Keratinocyte (primary cell): ENCODE measurements at regions not wholly inside any gene's neighbourhood (a gene's known extent, or its start where the extent isn't known, plus 50 kb on each side); places are given as distances from the start of the nearest gene placed in this dataset.

ENCODE experiments used
- DNase-seq: peaks from one replicate; pipeline ENCODE4 v3.0.0-alpha.2; 2011; ENCODE audit warnings: low read depth, missing footprints, low spot score
- FAIRE-seq: peaks from 2 replicates; lab custom pipeline; 2011; peaks lifted over from hg19 to GRCh38; lab: Jason Lieb, UNC
- H2AFZ ChIP-seq: 2 replicates; pipeline ENCODE4 v1.6.0; 2012; ENCODE audit warnings: low read length, control low read depth, inconsistent platforms; ENCODE audit not compliant: control insufficient read depth
- H3K27ac ChIP-seq: 2 replicates; pipeline ENCODE4 v1.5.1; 2011; ENCODE audit warnings: low read length; ENCODE audit not compliant: control insufficient read depth, insufficient read depth
- H3K27me3 ChIP-seq: 3 replicates; pipeline ENCODE4 v1.6.0; 2011; ENCODE audit warnings: low read length; ENCODE audit not compliant: control insufficient read depth, insufficient read depth; ENCODE audit errors: extremely low read depth
- H3K36me3 ChIP-seq, 2 experiments: 2 replicates in 1 of 2; 3 replicates in 1 of 2; pipeline ENCODE4 v1.5.1; 2011; ENCODE audit warnings: low read length in 2 of 2, mild to moderate bottlenecking in 1 of 2; ENCODE audit not compliant: control insufficient read depth in 2 of 2, insufficient read depth in 2 of 2; ENCODE audit errors: extremely low read depth in 1 of 2
- H3K4me1 ChIP-seq: 3 replicates; pipeline ENCODE4 v1.5.1; 2011; ENCODE audit warnings: low read length; ENCODE audit not compliant: control insufficient read depth, insufficient read depth; ENCODE audit errors: extremely low read depth
- H3K4me2 ChIP-seq: 3 replicates; pipeline ENCODE4 v1.6.0; 2011; ENCODE audit warnings: low read depth, low read length; ENCODE audit not compliant: control insufficient read depth, insufficient read depth; ENCODE audit errors: extremely low read depth
- H3K4me3 ChIP-seq, 3 experiments: fragments of 200-600 bp in 1 of 3; sonication (generic) in 1 of 3; 2 replicates in 2 of 3; 3 replicates in 1 of 3; pipeline ENCODE4 v1.5.1; 2011 to 2016; ENCODE audit warnings: low read length in 3 of 3, mild to moderate bottlenecking in 3 of 3, control low read depth in 2 of 3, inconsistent platforms in 1 of 3, low read depth in 1 of 3, mixed read lengths in 1 of 3, mixed run types in 1 of 3, moderate library complexity in 1 of 3; ENCODE audit not compliant: control insufficient read depth in 2 of 3, insufficient read depth in 2 of 3; ENCODE audit errors: extremely low read depth in 1 of 3
- H3K79me2 ChIP-seq: 2 replicates; pipeline ENCODE4 v1.6.0; 2012; ENCODE audit warnings: low read length; ENCODE audit not compliant: control insufficient read depth, insufficient read depth
- H3K9ac ChIP-seq: 3 replicates; pipeline ENCODE4 v1.6.0; 2011; ENCODE audit warnings: low read length; ENCODE audit not compliant: control insufficient read depth, insufficient read depth; ENCODE audit errors: extremely low read depth
- H3K9me1 ChIP-seq: 3 replicates; pipeline ENCODE4 v1.6.0; 2011; ENCODE audit warnings: low read length; ENCODE audit not compliant: control insufficient read depth, insufficient read depth; ENCODE audit errors: extremely low read depth
- H3K9me3 ChIP-seq: 2 replicates; pipeline ENCODE4 v1.5.1; 2012; ENCODE audit warnings: low read depth, low read length; ENCODE audit not compliant: control insufficient read depth
- H4K20me1 ChIP-seq: 3 replicates; pipeline ENCODE4 v1.6.0; 2011; ENCODE audit warnings: low read length; ENCODE audit not compliant: control insufficient read depth, insufficient read depth; ENCODE audit errors: extremely low read depth
- CTCF ChIP-seq, 3 experiments: IDR thresholded peaks in 1 of 3; conservative IDR thresholded peaks in 1 of 3; optimal IDR thresholded peaks in 1 of 3; 2 replicates in 2 of 3; 3 replicates in 1 of 3; pipeline versions ENCODE3 to v1.5.1; 2011; ENCODE audit warnings: low read length in 3 of 3, mild to moderate bottlenecking in 3 of 3, moderate library complexity in 2 of 3, control low read depth in 1 of 3, inconsistent platforms in 1 of 3; ENCODE audit not compliant: insufficient read depth in 2 of 3; ENCODE audit errors: extremely low read depth in 1 of 3
- EZH2 ChIP-seq: IDR thresholded peaks from one replicate; pipeline ENCODE4 v1.6.1; 2012; ENCODE audit warnings: inconsistent platforms, mild to moderate bottlenecking, low read length, moderate library complexity
- dilution Hi-C: fragments of 300-500 bp; cut with MboI; formaldehyde crosslinking; loops from one replicate; pipeline ENCODE4 v1.7.0; 2020; ENCODE audit warnings: low sequenced_read_pairs; ENCODE audit not compliant: extremely low pct_ligation_motif_present

- no peak for DNase-seq
- FAIRE-seq: no peak
- H3K4me2 ChIP-seq: no peak overlapping the region
- H3K4me1 ChIP-seq: no peaks in the 10 kb centered on the region
- no peaks in the 10 kb centered on the region for H3K9me3 ChIP-seq
- H3K9me1 ChIP-seq: no peaks in the 10 kb centered on the region
- no peak overlapping the region for H2AFZ ChIP-seq
- no peaks in the 10 kb centered on the region for H4K20me1 ChIP-seq
- H3K9ac ChIP-seq: no peak overlapping the region
- H3K36me3 ChIP-seq: no peaks in the 10 kb centered on the region
- dilution Hi-C loops: no loop called here
- H3K79me2 ChIP-seq: no peaks in the 10 kb centered on the region
- no peak for TF ChIP-seq EZH2
- no peak for TF ChIP-seq CTCF (optimal IDR thresholded peaks at IDR 0.05 in 1 of 3, IDR thresholded peaks at IDR 0.05 in 1 of 3, conservative IDR thresholded peaks at IDR 0.05 in 1 of 3; ENCODE audit: extremely low read depth in 1 of 3, insufficient read depth in 2 of 3, low read length in 3 of 3)
- H3K27ac ChIP-seq: no peak overlapping the region
- no peak overlapping the region for H3K4me3 ChIP-seq
- no peaks in the 10 kb centered on the region for H3K27me3 ChIP-seq
These were observed 545.9 kb upstream of the MIR17HG start for GRCh38 chr13:90801621-90802020.

GRCh38 chr13:90803210-90803609 is 544.3 kb upstream of the MIR17HG start:
- FAIRE-seq (no peak), DNase-seq (no peak)
- H3K4me3 ChIP-seq: no peak overlapping the region
- no peak overlapping the region for H3K27ac ChIP-seq
- H3K36me3 ChIP-seq: no peaks in the 10 kb centered on the region
- H3K4me2 ChIP-seq: no peak overlapping the region
- H3K9me3 ChIP-seq: no peaks in the 10 kb centered on the region
- dilution Hi-C loops: no loop called here
- no peaks in the 10 kb centered on the region for H3K27me3 ChIP-seq
- no peaks in the 10 kb centered on the region for H3K4me1 ChIP-seq
- no peaks in the 10 kb centered on the region for H3K79me2 ChIP-seq
- H2AFZ ChIP-seq: no peak overlapping the region
- H3K9me1 ChIP-seq: no peaks in the 10 kb centered on the region
- no peaks in the 10 kb centered on the region for H4K20me1 ChIP-seq
- H3K9ac ChIP-seq: no peak overlapping the region
- TF ChIP-seq EZH2: no peak
- TF ChIP-seq CTCF (optimal IDR thresholded peaks at IDR 0.05 in 1 of 3, IDR thresholded peaks at IDR 0.05 in 1 of 3, conservative IDR thresholded peaks at IDR 0.05 in 1 of 3; ENCODE audit: extremely low read depth in 1 of 3, insufficient read depth in 2 of 3, low read length in 3 of 3): no peak
